ENCODE measurements at regions not wholly inside any gene's neighbourhood (a gene's known extent, or its start where the extent isn't known, plus 50 kb on each side); places are given as distances from the start of the nearest gene placed in this dataset.

DNA sequence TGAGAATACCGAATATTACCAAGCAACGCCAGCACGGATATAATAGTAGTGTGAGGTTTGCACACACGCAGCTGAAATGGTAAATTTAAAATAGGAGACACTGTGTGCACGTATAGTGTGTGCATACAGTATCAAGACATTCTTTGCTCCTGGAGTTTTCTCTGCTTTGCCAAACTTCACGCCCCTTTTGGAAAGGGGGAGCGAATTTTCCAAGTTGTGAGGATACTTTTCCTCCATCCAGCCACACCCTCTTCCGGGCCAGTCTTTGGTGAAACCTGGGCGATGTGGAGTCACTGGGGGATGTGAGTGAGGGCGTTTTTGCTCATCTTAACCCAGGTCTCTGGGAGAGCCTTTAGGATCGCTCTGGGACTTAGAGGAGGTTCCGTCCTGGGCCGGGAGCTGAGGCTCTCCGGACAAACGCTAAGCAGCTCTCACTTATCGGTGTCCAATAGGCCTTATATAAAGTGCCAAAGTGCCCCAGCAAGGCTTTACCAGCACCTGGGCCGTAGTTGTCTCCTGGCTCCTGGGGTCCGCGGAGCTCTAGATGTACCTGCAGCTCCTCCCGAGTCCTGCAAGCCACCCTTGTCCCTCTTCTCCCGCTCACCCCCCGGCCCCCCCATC, 160.0 kb upstream of the MKI67 start:
- no peak for DNase-seq

DNA sequence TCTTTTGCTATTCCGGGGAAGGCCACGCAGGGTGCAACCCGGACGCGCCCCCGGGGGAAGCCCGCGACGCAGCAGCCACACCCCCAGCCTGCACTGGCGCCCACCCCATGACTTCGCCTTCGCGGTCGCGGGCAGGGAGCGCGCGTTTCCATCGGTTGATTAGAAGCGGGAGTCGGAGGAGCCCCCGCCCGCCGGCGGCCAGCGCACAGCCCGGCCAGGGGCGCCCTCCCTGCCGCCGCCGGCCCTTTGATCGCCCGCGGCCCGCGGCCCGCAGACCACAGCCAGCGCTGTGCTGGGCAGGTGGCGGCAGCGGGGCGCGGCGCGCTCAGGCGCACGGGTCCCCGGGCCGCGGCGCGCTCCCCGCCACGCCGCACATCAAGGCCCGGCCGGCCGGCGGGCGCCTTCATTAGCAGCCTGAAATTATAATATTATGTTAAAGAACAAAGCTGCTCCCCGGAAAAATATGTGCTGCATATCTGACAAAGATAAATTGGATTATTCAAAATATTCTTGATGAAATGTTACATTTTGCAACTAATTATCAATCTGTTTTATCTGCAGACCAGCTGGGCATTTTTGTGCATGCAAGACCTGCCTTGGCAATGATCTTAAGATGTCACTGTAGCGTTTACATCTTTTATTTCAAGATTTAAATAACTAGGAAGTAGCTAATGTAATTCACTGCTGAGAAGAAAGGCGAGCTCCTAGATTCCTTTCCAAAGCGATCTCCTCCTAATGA, 160.7 kb upstream of the MKI67 start:
- DNase-seq: no peak

DNA sequence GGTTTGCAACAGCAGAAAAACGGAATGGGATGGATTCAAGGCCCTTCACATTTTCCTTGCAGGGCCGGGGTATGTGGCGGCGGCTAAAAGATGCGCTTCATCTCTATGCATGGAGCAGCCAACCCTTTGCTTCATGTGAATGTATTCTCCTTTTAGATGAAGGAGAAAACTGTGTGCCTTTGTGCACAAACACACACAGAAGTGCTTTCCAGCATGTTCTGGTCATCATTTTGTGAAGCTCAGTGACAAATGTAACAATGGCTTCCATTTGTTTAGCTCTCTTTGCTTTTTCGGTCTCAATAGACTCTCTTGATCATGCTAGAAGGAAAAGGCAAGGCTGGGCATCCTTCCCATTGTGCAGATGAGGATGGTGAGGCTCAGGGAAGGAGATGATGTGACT, 161.7 kb upstream of the MKI67 start:
- no peak for DNase-seq

DNA sequence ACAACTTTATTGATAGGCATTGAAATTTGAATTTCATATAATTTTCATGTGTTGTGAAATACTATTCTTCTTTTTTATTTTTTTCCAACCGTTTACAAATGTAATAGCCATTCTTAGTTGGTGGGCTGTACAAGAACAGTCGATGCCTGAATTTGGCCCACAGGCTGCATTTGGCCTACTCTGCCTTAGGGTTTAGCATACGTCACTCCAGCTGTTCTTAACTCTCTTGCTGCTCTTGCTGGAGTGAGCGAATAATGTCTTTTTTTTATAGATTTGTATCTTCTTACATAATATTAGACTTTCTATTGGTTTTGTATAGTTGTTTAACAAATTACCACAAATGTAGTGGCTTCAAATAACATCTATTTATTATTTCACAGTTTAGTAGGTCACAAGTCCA, 163.4 kb upstream of the MKI67 start:
- DNase-seq: no peak

DNA sequence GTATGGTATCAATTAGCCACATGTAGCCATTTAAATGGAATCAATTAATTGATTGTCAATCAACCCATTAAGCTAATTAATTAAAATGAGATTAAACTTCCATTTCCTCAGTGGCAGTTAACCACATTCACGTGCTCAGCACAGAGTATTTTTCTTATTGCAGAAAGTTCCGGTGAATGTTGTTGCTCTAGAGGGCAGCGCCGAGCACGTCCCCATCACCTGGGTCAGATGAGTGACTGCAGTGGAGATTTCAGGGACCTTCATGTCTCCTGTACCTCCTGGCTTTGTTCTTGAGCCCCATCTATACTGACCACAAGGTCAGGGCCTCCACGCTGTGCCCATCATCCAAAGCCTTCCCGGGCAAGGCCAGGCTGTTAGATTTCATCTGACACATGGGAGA, 168.8 kb upstream of the MKI67 start:
- no peak for DNase-seq

DNA sequence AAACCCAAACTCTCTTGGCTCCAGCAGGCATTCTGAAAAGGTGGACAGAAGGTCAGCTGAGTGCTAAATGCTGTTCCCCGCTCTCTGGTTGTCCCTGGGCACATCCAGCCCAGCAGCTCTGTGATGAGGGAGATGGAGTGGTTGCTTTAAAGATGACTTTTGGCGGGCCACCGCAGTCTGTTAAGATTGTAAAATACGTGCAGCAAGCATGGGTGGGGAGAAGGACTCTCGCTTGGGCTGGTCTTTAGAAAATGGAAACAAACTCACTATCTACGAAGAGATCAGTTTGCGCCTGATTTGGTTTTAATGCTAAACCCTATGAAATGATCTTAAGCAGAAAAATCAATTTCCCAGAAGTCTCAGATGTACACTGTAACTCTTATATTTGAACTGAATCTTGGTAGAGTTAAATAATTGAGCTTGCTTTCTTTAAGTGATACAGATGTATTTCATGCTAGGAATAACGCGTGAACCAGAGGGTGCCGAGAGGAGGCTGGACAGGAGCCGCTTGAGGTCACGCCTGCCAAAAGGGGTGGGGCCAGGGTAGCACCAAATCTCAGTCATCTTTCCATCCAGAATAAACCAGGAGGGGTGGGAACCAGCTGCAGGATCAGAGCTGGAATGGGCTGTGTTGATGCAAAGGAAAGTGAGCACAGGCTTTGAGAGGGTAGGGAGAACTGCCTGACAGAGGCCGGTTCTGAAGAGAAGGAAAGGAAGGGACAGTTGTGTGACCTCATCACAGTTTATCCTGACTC, 170.2 kb upstream of the MKI67 start:
- DNase-seq: no peak

DNA sequence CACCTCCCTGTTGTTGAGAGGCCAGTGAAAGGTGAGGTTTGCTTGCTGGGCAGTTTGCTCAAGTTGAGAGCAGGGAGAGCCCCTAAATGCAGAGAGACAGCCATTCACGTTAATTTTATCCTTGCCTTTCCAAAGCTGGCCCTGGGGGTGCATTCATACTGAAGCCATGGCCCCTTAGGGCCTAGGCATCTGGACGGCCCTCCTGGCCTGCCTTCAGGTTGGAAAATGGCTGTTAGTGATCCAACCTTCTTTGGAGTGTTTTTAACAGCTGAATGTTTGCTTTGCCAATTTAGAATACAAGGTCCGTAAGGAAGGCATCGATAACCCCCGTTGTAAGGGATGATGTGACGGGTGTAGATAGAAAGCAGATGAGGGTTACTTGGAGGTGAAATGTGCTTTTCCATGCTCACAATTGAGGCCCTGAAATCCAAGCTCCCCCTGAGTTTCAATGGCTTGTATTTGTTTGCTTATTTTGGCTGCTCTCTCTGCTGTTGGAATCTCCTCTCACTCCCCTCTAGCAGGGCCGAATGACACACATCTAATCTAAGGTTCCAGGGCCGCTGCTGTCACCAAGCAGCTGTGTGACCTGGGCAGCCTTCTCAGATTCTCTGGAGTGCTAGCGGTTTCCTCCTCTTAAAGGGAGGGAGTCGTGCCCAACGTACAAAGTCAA, 171.6 kb upstream of the MKI67 start:
- no peak for DNase-seq

DNA sequence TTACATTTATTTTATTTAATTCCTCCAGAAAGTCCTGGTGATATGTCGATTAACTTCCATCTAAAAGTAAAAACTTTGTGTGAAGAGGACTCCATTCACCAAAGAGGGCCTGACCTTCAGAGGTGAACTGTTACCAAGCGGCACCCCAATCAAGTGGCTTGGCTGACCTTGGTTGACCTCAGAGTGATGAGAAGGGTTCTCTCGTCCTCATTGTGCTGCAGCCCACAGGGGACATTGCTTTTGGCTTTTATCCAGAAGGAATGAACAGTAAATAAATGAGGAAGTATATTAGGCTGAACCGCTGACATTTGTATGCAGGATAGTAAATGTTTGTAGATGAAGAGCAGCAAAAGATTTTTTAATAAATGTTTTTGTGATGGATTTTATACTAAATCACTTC, 172.4 kb upstream of the MKI67 start:
- DNase-seq: no peak

DNA sequence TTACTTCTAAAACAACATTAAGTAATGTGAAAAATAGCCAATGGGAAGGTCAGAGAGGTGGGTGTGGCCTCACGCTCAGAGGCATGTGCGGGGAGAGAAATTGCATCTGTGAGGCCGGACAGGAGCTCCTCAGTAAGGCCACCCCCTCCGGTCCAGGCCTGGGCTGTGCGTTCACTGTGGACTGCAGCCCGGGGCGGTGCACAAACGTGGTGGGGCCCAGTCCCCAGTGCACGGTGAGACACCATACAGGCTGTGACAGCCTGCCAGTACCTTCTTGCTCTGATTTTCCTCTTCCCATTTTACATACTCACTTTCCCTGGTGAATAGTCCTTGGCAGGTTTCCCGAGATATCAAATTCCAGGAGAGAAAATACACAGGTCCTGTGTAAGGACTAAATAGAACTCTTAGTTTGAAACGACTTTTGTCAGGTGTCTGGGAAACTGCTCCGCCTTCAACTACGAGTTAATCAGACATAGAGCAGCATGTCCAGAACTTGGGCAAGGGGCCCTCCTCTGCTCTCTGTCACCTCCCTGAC, 174.1 kb upstream of the MKI67 start:
- DNase-seq: no peak

DNA sequence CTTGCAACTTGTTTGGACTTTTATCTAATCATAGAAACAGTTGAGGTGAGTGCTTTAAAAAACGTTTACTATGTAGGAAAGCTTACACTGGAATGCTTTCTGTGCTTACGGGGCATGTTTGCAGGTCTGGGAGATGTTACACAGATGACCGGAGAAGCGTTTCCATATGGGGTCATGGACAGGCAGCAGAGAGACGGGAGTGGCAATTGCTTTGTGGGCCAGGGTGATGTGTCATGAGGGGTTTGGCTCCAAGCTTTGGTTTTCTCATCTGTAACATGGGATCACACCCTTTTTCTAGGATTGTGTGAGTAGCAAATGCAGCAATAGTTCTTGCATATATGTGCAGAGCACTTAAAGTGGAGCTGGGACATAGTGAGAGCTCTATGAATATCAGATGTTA, 174.8 kb upstream of the MKI67 start:
- no peak for DNase-seq

DNA sequence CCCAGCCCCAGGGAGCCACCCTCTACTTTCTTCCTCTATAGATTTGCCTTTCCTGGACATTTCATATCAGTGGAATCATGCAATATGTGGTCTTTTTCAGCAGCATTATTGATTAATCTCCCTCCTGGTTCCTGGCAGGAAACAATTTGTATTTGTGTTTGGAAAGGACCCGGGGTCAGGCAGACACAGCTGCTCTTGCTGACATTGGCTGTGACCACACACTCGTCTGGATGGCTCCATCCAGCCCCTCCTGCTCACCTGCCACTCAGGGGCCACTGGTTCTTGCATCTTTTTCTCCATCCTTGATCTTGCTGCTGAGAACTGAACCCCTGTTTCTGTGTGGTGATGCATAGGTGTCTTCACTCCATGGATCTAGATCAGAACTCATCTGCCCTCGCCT, 176.6 kb upstream of the MKI67 start:
- DNase-seq: no peak

DNA sequence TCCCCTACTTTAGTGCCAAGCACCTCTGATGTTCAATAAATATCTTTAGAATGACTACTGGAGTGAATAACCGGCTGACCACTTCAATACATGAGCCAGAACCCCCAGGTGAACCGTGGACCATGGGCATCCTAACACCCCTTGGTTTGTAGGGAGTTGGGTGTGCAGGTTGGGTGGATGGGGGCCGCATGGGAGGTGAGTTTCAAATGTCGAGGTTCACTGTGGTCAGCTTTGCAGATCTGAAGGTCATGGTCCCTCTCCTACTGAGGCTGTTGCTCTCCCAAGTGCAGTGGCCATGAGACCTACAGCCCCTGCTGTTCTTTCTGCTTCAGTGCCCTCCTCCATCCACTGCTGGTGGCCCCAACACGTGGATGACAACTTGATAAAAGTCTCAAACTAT, 178.0 kb upstream of the MKI67 start:
- DNase-seq: no peak

DNA sequence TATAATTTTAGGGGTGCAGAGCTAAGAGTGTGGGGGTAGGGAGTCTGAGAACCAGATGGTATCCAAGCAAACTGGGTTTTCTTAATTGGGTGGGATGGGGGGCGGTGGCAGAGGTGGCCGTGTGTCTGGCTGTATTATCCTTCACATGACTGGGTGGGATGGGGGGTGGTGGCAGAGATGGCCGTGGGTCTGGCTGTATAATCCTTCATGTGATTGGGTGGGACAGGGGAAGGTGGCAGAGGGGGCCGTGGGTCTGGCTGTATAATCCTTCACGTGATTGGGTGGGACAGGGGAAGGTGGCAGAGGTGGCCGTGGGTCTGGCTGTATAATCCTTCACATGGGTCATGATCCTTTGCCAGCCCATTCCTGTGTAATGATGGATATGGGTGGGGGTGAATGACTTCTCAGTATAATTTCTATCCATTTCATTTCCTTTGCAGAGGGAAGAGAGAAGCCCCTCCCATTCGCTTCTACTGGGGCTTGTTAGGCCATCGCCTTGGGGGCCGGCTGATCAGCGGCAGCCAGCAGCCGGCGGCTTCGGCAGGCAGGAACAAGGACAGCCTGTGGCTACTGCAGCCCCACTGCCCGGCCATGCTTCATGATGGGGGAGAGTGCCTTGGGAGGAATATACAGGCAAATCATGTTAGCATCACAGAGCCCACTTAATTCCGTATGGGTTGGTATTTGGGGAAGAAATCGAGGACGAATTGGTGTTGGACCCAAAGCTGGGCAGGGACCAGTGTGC, 179.6 kb upstream of the MKI67 start:
- DNase-seq: no peak

DNA sequence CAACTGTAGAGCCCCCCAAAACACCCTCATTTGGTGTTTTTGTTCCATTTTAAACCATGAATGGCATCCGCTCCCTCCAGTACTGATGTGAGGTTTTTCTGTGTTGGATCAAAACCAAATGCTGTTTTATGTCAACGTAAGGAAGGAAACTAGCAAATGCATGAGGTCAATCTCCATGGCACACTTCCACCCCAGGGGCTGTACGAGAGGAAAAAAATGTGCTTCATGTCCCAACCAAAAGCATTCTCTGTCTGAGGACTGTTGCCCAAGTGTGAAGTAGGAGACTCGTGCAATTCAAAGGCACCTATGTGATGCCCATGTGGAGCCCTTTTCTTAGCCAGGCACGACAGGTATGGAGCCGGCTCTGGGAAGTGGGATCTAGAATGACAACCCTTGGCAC, 180.3 kb upstream of the MKI67 start:
- DNase-seq: no peak

DNA sequence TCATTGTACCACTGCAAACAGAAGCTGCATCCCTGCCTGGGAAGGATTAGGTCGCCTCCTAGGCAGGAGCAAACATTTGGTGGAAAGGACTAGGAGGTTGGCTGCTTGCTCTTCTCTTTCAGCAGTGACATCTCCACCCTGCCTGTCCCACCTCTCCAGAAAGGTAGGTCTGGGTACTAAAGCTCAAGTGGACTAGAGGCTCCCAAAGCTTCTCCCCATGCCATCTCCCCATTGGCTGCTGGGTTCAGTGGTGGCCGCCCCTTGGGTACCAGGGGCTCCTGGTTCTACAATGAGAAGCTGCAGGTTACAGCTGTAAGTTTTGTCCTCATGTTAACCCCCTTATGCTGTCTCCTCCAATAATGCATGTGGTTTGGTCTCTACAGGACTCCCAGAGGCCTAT, 180.7 kb upstream of the MKI67 start:
- no peak for DNase-seq

DNA sequence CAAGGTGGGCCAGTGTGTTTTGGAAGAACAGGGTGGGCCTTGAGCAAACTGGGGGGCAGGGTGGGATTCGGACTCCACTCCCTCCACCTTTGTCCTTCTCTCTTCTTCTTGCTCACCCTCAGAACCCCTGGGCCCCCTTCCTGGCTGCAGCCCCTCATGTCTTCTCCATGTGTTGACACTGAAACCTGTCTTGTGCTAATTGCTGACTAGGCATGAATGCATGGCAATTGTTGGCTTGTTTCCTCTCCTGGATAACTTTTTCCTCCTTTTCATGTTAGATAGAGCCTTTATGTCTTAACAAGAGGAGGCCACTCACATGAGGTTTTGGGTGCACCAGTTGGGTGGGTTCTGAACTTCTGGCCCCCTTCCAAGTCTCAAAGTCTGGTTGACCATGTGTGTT, 181.6 kb upstream of the MKI67 start:
- no peak for DNase-seq

DNA sequence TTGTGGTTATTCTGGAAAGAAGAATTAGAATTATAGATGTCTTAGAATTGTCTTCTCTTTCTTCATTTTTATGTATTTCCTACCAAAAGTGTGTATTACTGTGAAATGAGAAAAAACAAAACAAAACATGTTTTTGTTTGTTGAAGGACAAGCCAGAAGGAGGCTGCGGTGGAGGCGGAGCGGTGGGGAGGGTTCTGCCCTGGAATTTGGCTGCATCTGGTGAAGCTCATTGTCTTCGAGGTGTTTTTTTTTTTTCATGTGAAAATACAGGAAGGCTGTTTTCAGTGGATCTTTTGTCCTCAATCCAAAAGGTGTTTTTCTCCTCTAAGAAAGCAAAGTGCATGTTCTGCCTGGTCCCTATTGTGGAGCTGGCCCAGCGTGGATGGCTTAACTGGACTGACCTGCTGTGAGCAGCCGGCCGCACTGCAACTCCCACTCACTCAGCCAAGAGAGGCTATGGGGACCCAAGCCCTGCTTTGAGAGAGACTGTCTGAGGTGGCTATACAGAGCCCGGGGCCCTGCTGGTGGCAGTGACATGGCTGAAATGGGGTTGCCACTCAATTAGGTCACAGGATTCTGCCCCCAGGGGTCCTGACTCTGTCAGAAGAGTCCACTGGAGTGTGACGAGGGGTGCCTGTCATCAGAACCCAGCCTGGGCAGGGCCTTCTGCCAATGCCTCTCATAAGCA, 184.9 kb upstream of the MKI67 start:
- DNase-seq: no peak

DNA sequence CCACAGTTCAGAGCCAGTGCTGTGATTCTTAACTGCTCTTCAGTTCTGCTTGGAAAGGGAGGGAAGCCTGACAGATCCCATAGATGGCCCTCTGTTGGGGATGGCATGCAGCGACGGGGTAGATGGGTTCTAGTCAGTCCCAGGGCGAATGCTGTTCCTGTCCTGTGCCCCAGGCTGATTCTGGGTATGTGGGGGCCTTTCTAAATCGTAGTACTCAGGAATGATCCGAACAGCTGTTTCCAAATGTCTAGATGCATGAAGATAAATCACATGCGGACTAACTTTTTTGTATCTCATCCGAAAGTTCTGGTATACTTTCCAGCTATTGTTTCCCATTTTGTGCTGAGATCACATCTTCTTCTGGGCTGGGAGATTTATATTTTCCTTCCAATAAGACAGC, 186.0 kb upstream of the MKI67 start:
- DNase-seq: no peak

DNA sequence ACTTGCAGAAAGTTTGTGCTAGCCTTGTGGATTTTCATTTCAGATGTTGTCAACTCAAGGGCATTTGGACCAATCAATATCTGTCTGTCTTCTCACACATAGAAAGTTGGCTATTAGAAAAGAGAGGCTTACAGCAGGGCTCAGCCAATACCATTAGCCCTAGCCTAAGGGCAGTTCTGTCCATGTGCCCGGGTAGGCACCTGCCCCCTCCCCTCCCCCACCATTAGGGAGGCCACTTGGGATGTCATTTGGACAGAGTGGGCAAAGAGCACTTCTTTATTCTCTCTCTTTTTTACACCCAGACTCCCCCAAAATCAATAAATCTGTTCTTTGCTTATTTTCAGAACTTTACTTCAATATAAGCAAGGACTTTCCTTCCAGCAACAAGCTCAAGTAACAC, 188.5 kb upstream of the MKI67 start:
- DNase-seq: no peak

DNA sequence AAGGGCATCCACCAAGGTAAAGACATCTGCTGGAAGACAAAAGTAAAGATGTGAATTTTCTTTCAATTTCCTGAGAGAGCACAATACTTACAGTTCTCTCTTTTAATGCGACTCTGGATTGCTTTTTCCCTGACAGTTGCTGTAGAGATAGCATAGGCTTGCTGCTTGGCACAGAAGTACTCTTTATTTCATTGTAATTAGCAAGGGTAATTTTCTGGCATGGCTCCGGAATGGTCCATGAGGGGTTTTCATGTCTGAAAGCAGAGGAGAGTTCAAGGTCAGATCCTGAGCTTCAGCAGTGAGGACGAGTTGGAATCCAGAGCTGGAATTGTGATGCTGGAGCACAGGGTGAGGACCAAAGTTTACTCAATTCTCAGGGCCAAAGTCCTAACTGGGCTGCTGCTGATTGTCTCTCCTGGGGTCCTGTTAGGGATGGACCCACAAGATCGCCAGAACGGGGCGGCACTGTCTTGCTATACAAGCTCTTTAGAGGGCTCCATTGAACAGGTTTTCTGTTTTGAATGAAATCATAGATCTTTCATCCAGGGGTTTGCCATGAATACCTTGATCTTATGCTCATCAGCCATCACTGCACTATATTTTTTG, 190.0 kb upstream of the MKI67 start:
- no peak for DNase-seq

DNA sequence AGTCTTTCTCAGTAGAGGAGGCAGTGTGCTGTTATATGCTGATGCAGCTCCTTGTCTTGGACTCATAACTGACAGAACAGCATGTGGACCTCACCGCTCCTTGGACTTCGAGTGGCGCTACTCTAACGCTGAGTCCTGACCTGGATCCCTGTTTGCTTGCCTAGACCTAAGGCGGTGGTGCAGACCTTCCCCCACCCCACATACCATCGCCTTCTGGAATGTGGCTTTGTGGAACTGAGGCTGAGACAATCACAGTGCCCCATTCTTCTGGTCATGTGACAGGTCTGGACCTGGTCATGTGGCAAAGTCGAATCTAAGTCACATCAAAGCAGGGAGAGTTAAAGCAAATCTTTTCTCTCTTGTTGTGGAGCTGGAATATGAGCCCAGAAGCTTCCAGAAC, 190.7 kb upstream of the MKI67 start:
- DNase-seq: no peak

DNA sequence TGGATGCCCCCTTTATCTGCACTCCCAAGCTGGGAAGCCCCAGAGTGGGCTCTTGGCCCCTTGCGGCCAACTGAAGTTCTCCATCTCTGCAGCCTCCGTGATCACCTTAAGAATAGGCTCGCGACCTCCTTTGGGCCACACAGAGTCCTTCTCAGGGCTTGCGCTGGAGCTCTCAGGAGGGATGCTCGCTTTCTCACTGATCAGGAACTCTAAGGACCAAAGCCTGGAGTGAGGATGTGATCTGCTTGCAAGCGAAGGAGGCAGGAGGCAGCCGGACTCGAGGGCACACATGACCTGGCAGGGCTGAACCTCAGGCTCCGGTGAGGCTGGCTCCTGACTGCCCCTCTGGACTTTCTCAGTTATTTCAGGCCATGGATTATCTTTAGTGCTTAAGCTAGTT, 192.1 kb upstream of the MKI67 start:
- DNase-seq: no peak
